ENCODE measurements at regions not wholly inside any gene's neighbourhood (a gene's known extent, or its start where the extent isn't known, plus 50 kb on each side); places are given as distances from the start of the nearest gene placed in this dataset.

- no peak for TF ChIP-seq SMC3 (IDR thresholded peaks at IDR 0.05; ENCODE audit: low read depth, low read length)
- TF ChIP-seq RAD21 (IDR thresholded peaks at IDR 0.05; ENCODE audit: low read length), result no peak
- TF ChIP-seq CTCF (conservative IDR thresholded peaks at IDR 0.05; ENCODE audit: low read depth, low read length), result no peak
- TF ChIP-seq MAFK (IDR thresholded peaks at IDR 0.05; ENCODE audit: low read depth, low read length), result peak; percentile 73
- TF ChIP-seq USF2 (IDR thresholded peaks at IDR 0.05; ENCODE audit: low read depth, low read length), result no peak
- TF ChIP-seq POLR2A (IDR thresholded peaks at IDR 0.05; ENCODE audit: low read depth, low read length), result no peak
- TF ChIP-seq FOS (IDR thresholded peaks at IDR 0.05; ENCODE audit: low read depth, low read length), result no peak
- TF ChIP-seq CEBPB (IDR thresholded peaks at IDR 0.05; ENCODE audit: low read depth, low read length), result no peak
- no peak for TF ChIP-seq BHLHE40 (IDR thresholded peaks at IDR 0.05; ENCODE audit: low read depth, low read length)
- no peak for TF ChIP-seq ELK1 (IDR thresholded peaks at IDR 0.05; ENCODE audit: borderline replicate concordance, low read depth, low read length)
Observed at GRCh38 chr10:109324721-109325120, 598.6 kb downstream of the XPNPEP1 start.

All from IMR-90 (cell line).